ENCODE measurements at regions not wholly inside any gene's neighbourhood (a gene's known extent, or its start where the extent isn't known, plus 50 kb on each side); places are given as distances from the start of the nearest gene placed in this dataset.
"Not testable (repeated sequence)": the region's sequence is repeated elsewhere in the genome, so short reads cannot be mapped to it uniquely, and the experiment has no call there.

GRCh38 chr17:83192161-83192788 lies 112.9 kb downstream of the METRNL start:
- no peak for DNase-seq (ENCODE audit: low spot score)

GRCh38 chr17:83192789-83193335 lies 113.5 kb downstream of the METRNL start:
- DNase-seq (ENCODE audit: low spot score), result not testable (repeated sequence)

GRCh38 chr17:83193336-83194185 lies 114.2 kb downstream of the METRNL start:
- no peak for DNase-seq (ENCODE audit: low spot score)

- DNase-seq (ENCODE audit: low spot score), result no peak
Observed at GRCh38 chr17:83194186-83194561, 114.8 kb downstream of the METRNL start.

- no peak for DNase-seq (ENCODE audit: low spot score)
Observed at GRCh38 chr17:83194761-83195329, 115.4 kb downstream of the METRNL start.

- DNase-seq (ENCODE audit: low spot score), result no peak
Observed at GRCh38 chr17:83195330-83196023, 116.1 kb downstream of the METRNL start.

GRCh38 chr17:83196024-83196365 lies 116.6 kb downstream of the METRNL start:
- no peak for DNase-seq (ENCODE audit: low spot score)

GRCh38 chr17:83196366-83196765 lies 117.0 kb downstream of the METRNL start:
- DNase-seq (ENCODE audit: low spot score), result no peak

- DNase-seq (ENCODE audit: low spot score), result no peak
Observed at GRCh38 chr17:83196973-83197880, 117.8 kb downstream of the METRNL start.

- DNase-seq (ENCODE audit: low spot score), result no peak
Observed at GRCh38 chr17:83198366-83199341, 119.2 kb downstream of the METRNL start.

GRCh38 chr17:83199500-83200201 lies 120.2 kb downstream of the METRNL start:
- DNase-seq (ENCODE audit: low spot score), result peak; percentile 12

- DNase-seq (ENCODE audit: low spot score), result no peak
Observed at GRCh38 chr17:83200231-83200699, 120.9 kb downstream of the METRNL start.

- no peak for DNase-seq (ENCODE audit: low spot score)
Observed at GRCh38 chr17:83200751-83201150, 121.3 kb downstream of the METRNL start.

- DNase-seq (ENCODE audit: low spot score), result no peak
Observed at GRCh38 chr17:83201206-83202001, 122.0 kb downstream of the METRNL start.

GRCh38 chr17:83202002-83203000 lies 122.9 kb downstream of the METRNL start:
- DNase-seq (ENCODE audit: low spot score), result no peak

GRCh38 chr17:83203073-83203471 lies 123.7 kb downstream of the METRNL start:
- DNase-seq (ENCODE audit: low spot score), result peak; percentile 14

All from pons (tissue), 1 donor.